ENCODE measurements at regions not wholly inside any gene's neighbourhood (a gene's known extent, or its start where the extent isn't known, plus 50 kb on each side); places are given as distances from the start of the nearest gene placed in this dataset.

- H3K27ac ChIP-seq (ENCODE audit: insufficient read depth, low read length, poor library complexity, severe bottlenecking), result no peak overlapping the region
- H3K27me3 Mint-ChIP-seq, result no peaks in the 10 kb centered on the region
- no peaks in the 10 kb centered on the region for H3K4me1 Mint-ChIP-seq
- no peak for ATAC-seq (ENCODE audit: low read depth in 2 of 2)
- H3K4me3 Mint-ChIP-seq, result no peak overlapping the region
- DNase-seq, result no peak
- no peaks in the 10 kb centered on the region for H3K36me3 ChIP-seq (ENCODE audit: control insufficient read depth, insufficient read depth, low read length)
- peaks cover 1 to 12% (median 5%) of the 10 kb centered on the region in 7 donors for H3K9me3 Mint-ChIP-seq
- no peaks in the 10 kb centered on the region for H3K36me3 Mint-ChIP-seq
- no peaks in the 10 kb centered on the region for H3K9me3 ChIP-seq (ENCODE audit: control insufficient read depth in 2 of 2, low read length in 2 of 2)
- no peaks in the 10 kb centered on the region for H3K27me3 ChIP-seq (ENCODE audit: control insufficient read depth, insufficient read depth, low read length)
- H3K4me3 ChIP-seq (ENCODE audit: low read depth, low read length), result no peak overlapping the region
- H3K4me1 ChIP-seq (ENCODE audit: control insufficient read depth, insufficient read depth, low read length, poor library complexity, severe bottlenecking), result no peaks in the 10 kb centered on the region
- no peak overlapping the region for H3K27ac Mint-ChIP-seq
Measured at GRCh38 chr13:91031508-91031907, 316.0 kb upstream of the MIR17HG start.

GRCh38 chr13:91032104-91032503 lies 315.4 kb upstream of the MIR17HG start:
- Histone ChIP-seq H3K27me3 (ENCODE audit: control insufficient read depth, insufficient read depth, low read length) (no peaks in the 10 kb centered on the region), H3K4me3 (ENCODE audit: low read depth, low read length) (no peak overlapping the region), H3K9me3 (ENCODE audit: control insufficient read depth in 2 of 2, low read length in 2 of 2) (no peaks in the 10 kb centered on the region), H3K36me3 (ENCODE audit: control insufficient read depth, insufficient read depth, low read length) (no peaks in the 10 kb centered on the region), H3K27ac (ENCODE audit: insufficient read depth, low read length, poor library complexity, severe bottlenecking) (no peak overlapping the region), H3K4me1 (ENCODE audit: control insufficient read depth, insufficient read depth, low read length, poor library complexity, severe bottlenecking) (no peaks in the 10 kb centered on the region)
- H3K4me1 Mint-ChIP-seq, result no peaks in the 10 kb centered on the region
- H3K36me3 Mint-ChIP-seq, result no peaks in the 10 kb centered on the region
- no peak overlapping the region for H3K27ac Mint-ChIP-seq
- DNase-seq, result no peak
- ATAC-seq (ENCODE audit: low read depth in 2 of 2), result no peak
- H3K27me3 Mint-ChIP-seq, result no peaks in the 10 kb centered on the region
- H3K4me3 Mint-ChIP-seq, result no peak overlapping the region
- H3K9me3 Mint-ChIP-seq, result peaks cover 1 to 12% (median 5%) of the 10 kb centered on the region in 7 donors

DNA sequence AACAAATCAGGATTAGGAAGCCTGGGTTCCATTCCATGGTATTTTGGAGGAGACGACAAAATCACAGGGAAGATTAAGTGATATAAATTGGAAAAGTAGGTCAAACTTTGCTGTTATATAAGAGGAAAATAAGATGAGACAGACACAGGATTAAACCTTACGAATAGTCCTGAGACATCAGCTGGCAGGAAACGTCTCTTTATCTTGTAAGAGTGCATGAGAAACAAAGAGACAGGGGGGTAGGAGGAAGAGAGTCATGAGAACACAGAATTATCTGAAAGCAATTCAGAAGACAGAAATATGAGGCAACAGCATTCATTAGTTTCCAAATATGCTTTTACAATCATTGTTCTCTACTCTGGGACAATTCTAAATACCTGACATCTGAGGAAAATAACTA lies 310.6 kb upstream of the MIR17HG start:
- H3K27ac Mint-ChIP-seq, result no peak overlapping the region
- no peak for DNase-seq
- Histone ChIP-seq H3K27ac (ENCODE audit: insufficient read depth, low read length, poor library complexity, severe bottlenecking) (no peak overlapping the region), H3K9me3 (ENCODE audit: control insufficient read depth in 2 of 2, low read length in 2 of 2) (no peaks in the 10 kb centered on the region), H3K27me3 (ENCODE audit: control insufficient read depth, insufficient read depth, low read length) (no peaks in the 10 kb centered on the region), H3K36me3 (ENCODE audit: control insufficient read depth, insufficient read depth, low read length) (no peaks in the 10 kb centered on the region), H3K4me3 (ENCODE audit: low read depth, low read length) (no peak overlapping the region), H3K4me1 (ENCODE audit: control insufficient read depth, insufficient read depth, low read length, poor library complexity, severe bottlenecking) (no peaks in the 10 kb centered on the region)
- no peak for ATAC-seq (ENCODE audit: low read depth in 2 of 2)
- no peaks in the 10 kb centered on the region for H3K36me3 Mint-ChIP-seq
- H3K4me1 Mint-ChIP-seq, result no peaks in the 10 kb centered on the region
- H3K4me3 Mint-ChIP-seq, result no peak overlapping the region
- H3K27me3 Mint-ChIP-seq, result no peaks in the 10 kb centered on the region
- peaks cover 0 to 7% (median 3%) of the 10 kb centered on the region in 7 donors for H3K9me3 Mint-ChIP-seq

GRCh38 chr13:91042870-91043269 lies 304.6 kb upstream of the MIR17HG start:
- no peak for DNase-seq
- H3K4me3 ChIP-seq (ENCODE audit: low read depth, low read length), result no peak overlapping the region
- H3K27ac Mint-ChIP-seq, result no peak overlapping the region
- H3K4me1 Mint-ChIP-seq, result no peaks in the 10 kb centered on the region
- ATAC-seq (ENCODE audit: low read depth in 2 of 2), result no peak
- H3K4me3 Mint-ChIP-seq, result no peak overlapping the region
- no peak overlapping the region for H3K27ac ChIP-seq (ENCODE audit: insufficient read depth, low read length, poor library complexity, severe bottlenecking)
- H3K36me3 ChIP-seq (ENCODE audit: control insufficient read depth, insufficient read depth, low read length), result no peaks in the 10 kb centered on the region
- H3K27me3 ChIP-seq (ENCODE audit: control insufficient read depth, insufficient read depth, low read length), result no peaks in the 10 kb centered on the region
- peaks cover 0 to 3% (median 0%) of the 10 kb centered on the region in 7 donors for H3K9me3 Mint-ChIP-seq
- no peaks in the 10 kb centered on the region for H3K36me3 Mint-ChIP-seq
- no peaks in the 10 kb centered on the region for H3K4me1 ChIP-seq (ENCODE audit: control insufficient read depth, insufficient read depth, low read length, poor library complexity, severe bottlenecking)
- no peaks in the 10 kb centered on the region for H3K9me3 ChIP-seq (ENCODE audit: control insufficient read depth in 2 of 2, low read length in 2 of 2)
- no peaks in the 10 kb centered on the region for H3K27me3 Mint-ChIP-seq

GRCh38 chr13:91045351-91046034 lies 302.0 kb upstream of the MIR17HG start:
- Histone ChIP-seq H3K27me3 (ENCODE audit: control insufficient read depth, insufficient read depth, low read length) (no peaks in the 10 kb centered on the region), H3K4me1 (ENCODE audit: control insufficient read depth, insufficient read depth, low read length, poor library complexity, severe bottlenecking) (no peaks in the 10 kb centered on the region), H3K36me3 (ENCODE audit: control insufficient read depth, insufficient read depth, low read length) (no peaks in the 10 kb centered on the region), H3K4me3 (ENCODE audit: low read depth, low read length) (no peak overlapping the region), H3K27ac (ENCODE audit: insufficient read depth, low read length, poor library complexity, severe bottlenecking) (no peak overlapping the region), H3K9me3 (ENCODE audit: control insufficient read depth in 2 of 2, low read length in 2 of 2) (no peaks in the 10 kb centered on the region)
- Mint-ChIP-seq H3K27ac (no peak overlapping the region), H3K36me3 (no peaks in the 10 kb centered on the region), H3K4me1 (no peaks in the 10 kb centered on the region), H3K9me3 (peaks cover 0 to 5% (median 3%) of the 10 kb centered on the region in 7 donors), H3K27me3 (no peaks in the 10 kb centered on the region), H3K4me3 (no peak overlapping the region)
- DNase-seq (no peak), ATAC-seq (ENCODE audit: low read depth in 2 of 2) (no peak)

DNA sequence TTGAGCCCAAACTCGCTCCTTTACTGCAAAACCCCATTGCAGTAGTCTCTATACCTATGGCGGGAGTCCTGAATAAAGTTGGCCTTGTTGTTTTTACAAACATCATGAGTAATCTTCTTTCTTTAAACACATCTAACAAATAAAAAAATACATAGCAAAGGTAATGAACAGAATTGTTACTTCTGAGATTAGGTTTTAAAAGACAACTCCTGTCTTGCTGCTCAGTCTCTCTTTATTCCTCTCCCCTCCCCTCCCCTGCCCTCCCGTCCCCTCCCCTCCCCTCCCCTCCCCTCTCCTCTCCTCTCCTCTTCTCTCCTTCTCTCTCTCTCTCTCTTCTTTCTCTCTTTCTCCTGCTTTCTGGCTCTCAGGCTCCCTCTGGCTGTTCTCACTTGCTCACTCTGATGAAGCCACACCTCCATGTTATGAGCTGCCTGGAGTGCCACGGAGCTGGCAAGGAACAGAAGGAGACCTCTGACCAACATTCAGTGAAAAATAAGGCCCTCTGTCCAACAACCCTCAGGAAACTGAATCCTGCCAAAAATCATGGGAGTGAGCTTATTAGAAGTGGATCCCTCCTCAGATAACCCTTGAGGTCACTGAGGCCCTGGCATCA lies 300.7 kb upstream of the MIR17HG start:
- Histone ChIP-seq H3K9me3 (ENCODE audit: control insufficient read depth in 2 of 2, low read length in 2 of 2) (no peaks in the 10 kb centered on the region), H3K36me3 (ENCODE audit: control insufficient read depth, insufficient read depth, low read length) (no peaks in the 10 kb centered on the region), H3K4me1 (ENCODE audit: control insufficient read depth, insufficient read depth, low read length, poor library complexity, severe bottlenecking) (no peaks in the 10 kb centered on the region), H3K4me3 (ENCODE audit: low read depth, low read length) (no peak overlapping the region), H3K27ac (ENCODE audit: insufficient read depth, low read length, poor library complexity, severe bottlenecking) (no peak overlapping the region), H3K27me3 (ENCODE audit: control insufficient read depth, insufficient read depth, low read length) (no peaks in the 10 kb centered on the region)
- Mint-ChIP-seq H3K27ac (no peak overlapping the region), H3K36me3 (no peaks in the 10 kb centered on the region), H3K4me3 (no peak overlapping the region), H3K4me1 (no peaks in the 10 kb centered on the region), H3K9me3 (peaks cover 0 to 5% (median 3%) of the 10 kb centered on the region in 7 donors), H3K27me3 (no peaks in the 10 kb centered on the region)
- ATAC-seq (ENCODE audit: low read depth in 2 of 2) (no peak), DNase-seq (no peak)

GRCh38 chr13:91050970-91051369 lies 296.5 kb upstream of the MIR17HG start:
- H3K4me1 ChIP-seq (ENCODE audit: control insufficient read depth, insufficient read depth, low read length, poor library complexity, severe bottlenecking), result no peaks in the 10 kb centered on the region
- Mint-ChIP-seq H3K9me3 (peaks cover 0 to 5% (median 3%) of the 10 kb centered on the region in 7 donors), H3K4me1 (no peaks in the 10 kb centered on the region), H3K27ac (no peak overlapping the region), H3K36me3 (no peaks in the 10 kb centered on the region), H3K4me3 (no peak overlapping the region), H3K27me3 (no peaks in the 10 kb centered on the region)
- H3K36me3 ChIP-seq (ENCODE audit: control insufficient read depth, insufficient read depth, low read length), result no peaks in the 10 kb centered on the region
- H3K9me3 ChIP-seq (ENCODE audit: control insufficient read depth in 2 of 2, low read length in 2 of 2), result no peaks in the 10 kb centered on the region
- ATAC-seq (ENCODE audit: low read depth in 2 of 2) (no peak), DNase-seq (no peak)
- no peak overlapping the region for H3K4me3 ChIP-seq (ENCODE audit: low read depth, low read length)
- H3K27me3 ChIP-seq (ENCODE audit: control insufficient read depth, insufficient read depth, low read length), result no peaks in the 10 kb centered on the region
- H3K27ac ChIP-seq (ENCODE audit: insufficient read depth, low read length, poor library complexity, severe bottlenecking), result no peak overlapping the region

DNA sequence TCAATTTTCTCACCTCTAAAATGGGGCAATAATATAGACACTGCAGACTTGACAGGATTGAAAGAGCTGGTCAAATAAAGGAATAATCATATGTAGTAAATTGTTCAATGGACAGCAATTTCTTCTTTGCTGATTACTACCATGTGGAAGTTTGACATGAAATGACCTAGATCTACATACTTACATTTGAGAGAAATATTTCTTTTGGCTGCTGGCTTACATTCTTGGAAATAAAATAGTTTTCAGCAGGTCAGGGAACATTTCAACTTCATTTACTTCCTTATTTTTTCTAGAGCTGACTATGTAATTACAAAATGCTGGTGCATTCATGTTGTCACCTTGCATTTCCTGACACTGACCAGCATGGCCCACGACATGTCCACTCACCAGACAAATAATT lies 294.6 kb upstream of the MIR17HG start:
- Mint-ChIP-seq H3K4me1 (no peaks in the 10 kb centered on the region), H3K27ac (no peak overlapping the region), H3K36me3 (no peaks in the 10 kb centered on the region), H3K9me3 (peaks cover 2 to 10% (median 4%) of the 10 kb centered on the region in 7 donors), H3K4me3 (no peak overlapping the region), H3K27me3 (no peaks in the 10 kb centered on the region)
- Histone ChIP-seq H3K4me1 (ENCODE audit: control insufficient read depth, insufficient read depth, low read length, poor library complexity, severe bottlenecking) (no peaks in the 10 kb centered on the region), H3K4me3 (ENCODE audit: low read depth, low read length) (no peak overlapping the region), H3K36me3 (ENCODE audit: control insufficient read depth, insufficient read depth, low read length) (no peaks in the 10 kb centered on the region), H3K9me3 (ENCODE audit: control insufficient read depth in 2 of 2, low read length in 2 of 2) (no peaks in the 10 kb centered on the region), H3K27ac (ENCODE audit: insufficient read depth, low read length, poor library complexity, severe bottlenecking) (no peak overlapping the region), H3K27me3 (ENCODE audit: control insufficient read depth, insufficient read depth, low read length) (no peaks in the 10 kb centered on the region)
- DNase-seq (no peak), ATAC-seq (ENCODE audit: low read depth in 2 of 2) (no peak)

Data from CD4-positive, CD25-positive, alpha-beta regulatory T cell (primary cell).